Left colon (tissue), 2 donors: ENCODE measurements at regions not wholly inside any gene's neighbourhood (a gene's known extent, or its start where the extent isn't known, plus 50 kb on each side); places are given as distances from the start of the nearest gene placed in this dataset.

ENCODE experiments used
- ATAC-seq: fragments of 200-7000 bp; cut with Tn5 transposase; one replicate; pipeline ENCODE4 v1.9.1; 2020; ENCODE audit warnings: mild to moderate bottlenecking, moderate library complexity
- DNase-seq, 2 donors: peaks; one replicate each; pipeline ENCODE4 v3.0.0-alpha.2; 2020
- intact Hi-C, 2 donors: fragments of 100-400 bp; cut with DNase I in 1 of 2; cut with micrococcal nuclease in 1 of 2; formaldehyde crosslinking; loops; one replicate each; pipeline versions ENCODE4 v1.11.2 to v1.14.0; 2022; cut with DNase I, micrococcal nuclease
- donor health status: DM: no; HTN: no; CAD: no.
- donor health status: DM: yes; HTN: yes; CAD: no.

DNA sequence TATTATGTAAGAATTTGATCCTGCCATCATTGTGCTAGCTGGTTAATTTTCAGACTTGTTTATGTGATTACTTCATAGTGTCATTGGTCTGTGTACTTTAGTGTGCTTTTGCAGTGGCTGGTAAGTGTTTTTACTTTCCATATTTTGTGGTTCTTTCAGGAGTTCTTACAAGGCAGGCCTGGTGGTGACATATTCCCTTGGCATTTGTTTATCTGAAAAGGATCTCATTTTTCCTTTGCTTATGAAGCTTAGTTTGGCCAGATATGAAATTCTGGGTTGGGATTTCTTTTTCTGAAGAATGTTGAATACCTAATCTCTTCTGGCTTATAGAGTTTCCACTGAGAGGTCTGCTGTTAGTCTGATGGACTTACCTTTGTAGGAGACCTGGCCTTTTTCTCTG lies 72.8 kb upstream of the MC4R start:
- ATAC-seq (no peak), DNase-seq (no peak)
- intact Hi-C loops: no loop called here

DNA sequence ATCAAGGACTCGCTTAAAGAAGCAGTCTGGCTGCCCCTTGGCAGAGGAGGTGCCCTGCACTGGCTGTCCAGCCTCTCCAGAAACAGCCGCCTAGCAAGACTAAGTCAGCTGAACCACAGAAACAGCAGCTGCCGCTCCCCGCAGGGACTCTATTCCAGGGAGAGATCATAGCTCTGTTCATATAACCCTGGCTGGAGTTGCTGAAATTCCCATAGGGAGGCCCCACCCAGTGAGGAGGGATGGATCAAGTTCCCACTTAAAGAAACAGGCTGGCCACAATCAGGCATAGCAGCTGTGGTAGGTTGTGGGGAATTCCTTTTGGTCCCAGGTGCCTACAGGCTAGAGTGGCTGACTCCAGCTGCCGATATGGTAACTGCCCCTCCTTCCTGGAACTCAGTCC lies 74.2 kb upstream of the MC4R start:
- no peak for DNase-seq
- intact Hi-C loops: no loop called here
- ATAC-seq: no peak

GRCh38 chr18:60448487-60449267 lies 76.1 kb upstream of the MC4R start:
- DNase-seq (no peak), ATAC-seq (no peak)
- intact Hi-C loops: no loop called here

GRCh38 chr18:60452421-60452820 lies 79.8 kb upstream of the MC4R start:
- DNase-seq (no peak), ATAC-seq (no peak)
- intact Hi-C loops: no loop called here

- intact Hi-C loops: no loop called here
- DNase-seq (no peak), ATAC-seq (no peak)
Measured at GRCh38 chr18:60466677-60467076, 94.1 kb upstream of the MC4R start.

DNA sequence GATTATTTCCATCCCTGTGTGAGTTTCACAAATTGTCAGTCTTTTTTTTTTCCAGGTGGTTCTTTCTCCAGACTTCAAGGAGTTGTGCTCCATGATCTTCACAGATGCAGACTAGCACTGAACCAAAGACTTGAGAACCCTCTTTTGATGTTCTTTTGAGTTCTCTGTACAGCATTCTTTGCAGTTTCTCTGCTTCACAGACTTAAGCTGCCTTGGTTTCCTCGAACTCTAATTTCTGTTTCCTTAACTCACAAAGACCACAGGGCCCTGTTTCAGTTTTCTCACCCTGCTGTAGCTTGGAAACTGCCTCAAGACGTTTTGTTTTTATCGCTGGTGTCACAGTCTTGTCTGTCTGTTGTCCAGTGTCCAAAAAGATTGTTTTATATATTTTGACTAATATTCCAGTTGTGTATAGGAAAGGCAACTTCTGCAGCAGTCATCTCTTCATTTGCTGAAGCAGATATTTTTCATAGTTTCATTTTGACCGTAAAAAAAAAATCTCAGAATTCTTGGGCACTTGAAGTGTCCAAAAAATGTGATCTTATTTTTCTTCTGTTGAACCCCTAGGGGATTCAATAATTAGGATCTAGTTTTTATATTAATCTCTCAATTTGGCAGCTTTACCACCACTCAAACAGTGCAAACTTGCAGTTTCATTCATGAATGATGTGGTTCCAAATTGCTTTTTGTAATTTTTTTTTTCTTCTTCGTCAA lies 97.0 kb upstream of the MC4R start:
- intact Hi-C loops: no loop called here

GRCh38 chr18:60471652-60472051 lies 99.1 kb upstream of the MC4R start:
- ATAC-seq: no peak
- intact Hi-C loops: no loop called here
- DNase-seq: no peak

More for the DNA sequence above, 97.0 kb upstream of the MC4R start:
- DNase-seq (no peak), ATAC-seq (no peak)

DNA sequence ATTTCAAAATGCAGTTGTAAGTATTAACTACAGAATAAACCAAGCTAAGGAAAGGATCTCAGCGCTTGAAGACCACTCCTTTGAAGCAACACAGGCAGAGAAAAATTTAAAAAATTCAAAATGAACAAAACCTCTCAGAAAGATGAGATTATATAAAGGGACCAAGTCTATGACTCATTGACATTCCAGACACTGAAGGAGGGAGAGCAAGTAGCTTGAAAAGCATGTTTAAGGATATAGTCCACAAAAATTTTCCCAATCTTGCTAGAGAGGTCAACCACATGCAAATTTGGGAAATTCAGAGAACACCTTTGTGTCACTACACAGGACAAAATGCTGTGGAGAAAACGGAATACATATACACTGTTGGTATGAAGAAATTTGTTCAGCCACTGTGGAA lies 112.6 kb upstream of the MC4R start:
- intact Hi-C loops: no loop called here

DNA sequence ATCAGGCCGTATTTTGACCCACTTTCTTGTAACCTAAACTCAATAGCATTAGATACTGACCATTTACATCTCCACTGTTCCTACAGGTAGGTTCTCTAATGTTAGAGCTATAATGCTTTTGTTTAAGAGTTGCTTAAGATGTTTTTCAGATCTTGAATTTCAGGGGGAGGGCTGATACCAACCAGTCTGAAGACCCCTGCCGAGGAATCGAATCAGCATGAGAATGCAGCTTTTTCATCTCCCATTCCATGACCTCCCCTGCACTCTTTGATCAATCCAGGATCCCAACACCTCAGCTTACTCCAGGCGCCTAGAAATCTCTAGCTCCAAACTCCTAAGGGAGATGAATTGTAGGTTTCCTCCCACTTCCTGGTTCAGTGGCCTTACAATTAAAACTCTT lies 120.5 kb upstream of the MC4R start:
- intact Hi-C loops: no loop called here
- no peak for DNase-seq
- ATAC-seq: no peak

More for the DNA sequence above, 112.6 kb upstream of the MC4R start:
- no peak for DNase-seq
- no peak for ATAC-seq

DNA sequence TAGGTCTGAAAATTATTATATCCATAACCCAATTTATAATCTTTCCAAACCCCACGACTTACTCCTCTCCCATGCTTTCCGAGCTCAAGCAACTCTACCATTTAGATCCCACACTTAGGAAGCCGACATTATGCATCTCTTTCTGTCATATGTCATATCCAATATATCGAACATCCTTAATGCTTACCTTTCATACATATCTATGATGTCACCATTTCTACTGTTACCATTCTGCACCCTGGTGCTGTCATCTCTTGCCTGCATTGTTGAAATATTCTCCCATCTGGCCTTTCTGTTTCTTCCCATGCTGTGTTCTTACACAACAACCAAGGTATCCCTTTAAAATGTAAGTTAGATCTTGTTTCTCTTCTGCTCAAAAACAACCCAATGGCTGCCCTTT lies 127.1 kb upstream of the MC4R start:
- DNase-seq (no peak), ATAC-seq (no peak)
- intact Hi-C loops: no loop called here

DNA sequence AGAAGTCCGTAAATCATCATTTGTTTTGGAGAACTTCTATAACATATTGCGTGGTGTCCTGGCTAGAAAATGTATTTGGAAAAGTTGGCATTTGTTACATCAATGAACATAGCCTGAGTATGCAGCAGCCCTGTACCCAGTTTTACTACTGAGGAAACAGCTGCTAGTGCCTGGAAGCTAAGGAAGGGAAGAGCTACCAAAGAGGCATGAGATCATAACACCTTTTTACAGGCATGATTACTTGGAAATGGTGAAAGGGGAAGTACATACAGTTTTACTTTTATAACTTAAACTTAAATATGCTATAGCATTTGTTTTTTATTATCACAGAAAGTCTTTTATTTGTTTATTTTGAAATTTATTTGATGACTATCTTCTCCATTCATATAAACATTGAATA lies 128.4 kb upstream of the MC4R start:
- ATAC-seq (no peak), DNase-seq (no peak)
- intact Hi-C loops: no loop called here

GRCh38 chr18:60502591-60502990 lies 130.0 kb upstream of the MC4R start:
- no peak for ATAC-seq
- DNase-seq: no peak
- intact Hi-C loops: no loop called here

GRCh38 chr18:60503199-60503598 lies 130.6 kb upstream of the MC4R start:
- ATAC-seq (no peak), DNase-seq (no peak)
- intact Hi-C loops: no loop called here

- no peak for ATAC-seq
- no peak for DNase-seq
- intact Hi-C loops: no loop called here
Measured at GRCh38 chr18:60506190-60506589, 133.6 kb upstream of the MC4R start.

DNA sequence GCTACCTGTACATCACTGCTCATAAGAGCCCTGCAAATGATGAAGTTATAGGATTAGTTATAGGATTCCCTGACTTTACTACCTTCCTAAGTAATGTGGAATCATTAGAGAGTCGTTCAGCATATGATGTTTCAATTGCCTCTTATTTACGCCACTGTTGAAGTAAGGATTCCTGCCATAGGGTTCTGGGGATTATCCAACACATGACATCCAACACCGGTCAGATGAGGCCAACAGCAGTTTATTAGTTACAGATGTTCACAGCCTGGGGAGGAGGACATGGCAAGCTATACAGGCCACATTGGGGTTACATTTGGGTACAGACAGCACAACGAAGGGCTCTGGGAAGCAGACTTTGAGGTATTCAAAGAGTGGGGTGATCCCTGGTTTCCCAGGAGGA lies 134.1 kb upstream of the MC4R start:
- ATAC-seq: no peak
- intact Hi-C loops: no loop called here
- no peak for DNase-seq

GRCh38 chr18:60508108-60508507 lies 135.5 kb upstream of the MC4R start:
- intact Hi-C loops: no loop called here
- no peak for DNase-seq
- no peak for ATAC-seq

DNA sequence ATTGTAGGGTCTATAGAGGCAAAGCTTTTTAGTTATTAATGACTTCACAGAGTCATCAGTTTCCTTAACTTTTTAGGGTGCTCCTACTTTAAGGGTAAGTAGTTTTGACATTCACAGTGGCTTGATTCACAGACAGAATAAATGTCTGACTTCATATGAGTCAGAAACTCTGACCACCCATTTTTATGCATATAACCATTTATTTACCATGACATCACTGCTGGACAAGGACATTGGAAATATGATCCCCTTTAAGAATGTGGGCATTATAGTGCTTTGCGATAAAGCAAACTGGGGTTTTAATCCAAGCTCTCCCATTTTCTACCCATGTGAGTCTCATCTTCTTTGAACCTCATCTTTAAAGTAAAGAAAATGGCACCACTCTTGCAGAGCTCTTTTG lies 162.0 kb upstream of the MC4R start:
- DNase-seq (no peak), ATAC-seq (no peak)
- intact Hi-C loops: no loop called here

DNA sequence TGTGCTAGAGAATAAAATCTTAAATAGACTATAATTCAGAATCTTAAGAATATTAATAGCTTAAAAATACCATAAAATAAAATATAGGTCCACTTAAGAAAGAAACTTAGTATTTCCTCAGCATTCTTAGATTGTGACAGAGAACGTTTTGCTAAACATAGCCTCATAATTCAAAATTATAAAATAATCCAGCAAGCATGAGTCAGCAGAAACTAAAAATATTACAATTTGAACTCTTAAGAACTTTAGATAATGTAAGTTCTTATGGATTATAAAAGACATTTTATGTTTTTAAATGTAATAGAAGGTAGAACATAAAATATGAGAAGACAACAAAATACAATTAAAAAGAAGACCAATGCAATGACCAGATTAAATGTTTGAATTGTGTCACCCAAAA lies 164.5 kb upstream of the MC4R start:
- DNase-seq: no peak
- intact Hi-C loops: no loop called here
- no peak for ATAC-seq

GRCh38 chr18:60538891-60539290 lies 166.3 kb upstream of the MC4R start:
- no peak for DNase-seq
- intact Hi-C loops: no loop called here
- no peak for ATAC-seq

- intact Hi-C loops: no loop called here
- ATAC-seq: no peak
- no peak for DNase-seq
Measured at GRCh38 chr18:60541661-60542060, 169.1 kb upstream of the MC4R start.

GRCh38 chr18:60543646-60544045 lies 171.1 kb upstream of the MC4R start:
- intact Hi-C loops: no loop called here

More at GRCh38 chr18:60543646-60544045, 171.1 kb upstream of the MC4R start:
- ATAC-seq (no peak), DNase-seq (no peak)
